Kidney (tissue), 13 donors: ENCODE measurements at regions not wholly inside any gene's neighbourhood (a gene's known extent, or its start where the extent isn't known, plus 50 kb on each side); places are given as distances from the start of the nearest gene placed in this dataset.

Experiments used
- DNase-seq, 5 donors: peaks; one replicate each; pipeline ENCODE4 v3.0.0-alpha.2; 2013 to 2020
- FAIRE-seq: peaks from 2 replicates; lab custom pipeline; 2012; peaks lifted over from hg19 to GRCh38; lab: Jason Lieb, UNC
- H3K27ac ChIP-seq, 2 donors: one replicate each; pipeline ENCODE4 v1.7.0; 2013; ENCODE audit warnings: low read depth in 2 of 2, low read length in 2 of 2, inconsistent platforms in 1 of 2
- H3K27me3 ChIP-seq: one replicate; pipeline ENCODE4 v1.7.1; 2013; ENCODE audit warnings: low read length, inconsistent platforms; ENCODE audit not compliant: control insufficient read depth, insufficient read depth
- H3K36me3 ChIP-seq, 3 donors: one replicate each; pipeline versions ENCODE4 v1.7.0 to v1.7.1; 2013; ENCODE audit warnings: low read length in 3 of 3, control low read depth in 1 of 3, inconsistent platforms in 1 of 3; ENCODE audit not compliant: insufficient read depth in 3 of 3, control insufficient read depth in 2 of 3
- H3K4me1 ChIP-seq, 3 donors: one replicate each; pipeline versions ENCODE4 v1.7.0 to v1.7.1; 2013; ENCODE audit warnings: low read length in 3 of 3, inconsistent platforms in 1 of 3, low read depth in 1 of 3; ENCODE audit not compliant: control insufficient read depth in 2 of 3, insufficient read depth in 2 of 3
- H3K4me3 ChIP-seq, 3 donors: one replicate each; pipeline versions ENCODE4 v1.7.0 to v1.8.1; 2013; ENCODE audit warnings: low read length in 3 of 3, control low read depth in 1 of 3, inconsistent platforms in 1 of 3
- H3K9ac ChIP-seq, 3 donors: one replicate each; pipeline versions ENCODE4 v1.7.0 to v1.7.1; 2013; ENCODE audit warnings: low read length in 3 of 3, control low read depth in 1 of 3, inconsistent platforms in 1 of 3
- H3K9me3 ChIP-seq, 3 donors: one replicate each; pipeline versions ENCODE4 v1.7.0 to v1.7.1; 2013; ENCODE audit warnings: low read length in 3 of 3, control low read depth in 1 of 3, inconsistent platforms in 1 of 3; ENCODE audit not compliant: control insufficient read depth in 2 of 3, insufficient read depth in 1 of 3
- intact Hi-C: fragments of 100-400 bp; cut with DNase I; formaldehyde crosslinking; loops from one replicate; pipeline ENCODE4 v1.11.1; 2022
- TF ChIP-seq, protein P1 (sequence below): IDR thresholded peaks from 3 replicates; pipeline ENCODE4 v1.5.1; 2012; ENCODE audit warnings: mild to moderate bottlenecking, moderate library complexity, borderline replicate concordance; ENCODE audit not compliant: insufficient read depth; ENCODE audit errors: extremely low read depth
- donor health status: control.
- donor health status: control.
- donor health status: control.
- donor health status: control.
- donor health status: control.
- donor health status: DM: yes; HTN: yes; CAD: no.
- donor health status: Normal renal cell carcinoma (clear cell type).

DNA sequence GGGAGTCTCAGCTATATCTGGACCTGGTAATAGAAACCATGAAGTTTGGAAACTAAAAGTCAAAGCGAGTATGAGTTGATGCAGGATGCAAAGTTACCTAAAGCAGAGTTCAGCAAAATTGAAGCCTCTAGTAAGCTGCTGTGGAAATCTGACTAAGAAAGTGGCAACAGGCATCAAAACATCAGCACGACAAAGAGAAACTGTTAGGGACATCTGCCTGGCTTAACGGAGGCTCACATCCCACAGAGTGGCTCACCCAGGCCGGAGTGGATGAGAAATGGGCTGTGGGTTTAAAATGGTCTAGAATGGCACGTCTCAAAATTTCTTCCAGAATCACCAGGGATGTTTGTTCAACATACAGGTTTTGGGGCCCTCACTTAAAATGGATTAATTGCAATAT lies 164.1 kb upstream of the NPY start:
- no peak overlapping the region for H3K4me3 ChIP-seq
- H3K27me3 ChIP-seq, result no peaks in the 10 kb centered on the region
- no peaks in the 10 kb centered on the region for H3K4me1 ChIP-seq
- no peaks in the 10 kb centered on the region for H3K36me3 ChIP-seq
- H3K9ac ChIP-seq, result no peak overlapping the region
- intact Hi-C loops, result no loop called here
- H3K9me3 ChIP-seq, result no peaks in the 10 kb centered on the region
- DNase-seq (no peak), FAIRE-seq (no peak)
- TF ChIP-seq, protein P1, sequence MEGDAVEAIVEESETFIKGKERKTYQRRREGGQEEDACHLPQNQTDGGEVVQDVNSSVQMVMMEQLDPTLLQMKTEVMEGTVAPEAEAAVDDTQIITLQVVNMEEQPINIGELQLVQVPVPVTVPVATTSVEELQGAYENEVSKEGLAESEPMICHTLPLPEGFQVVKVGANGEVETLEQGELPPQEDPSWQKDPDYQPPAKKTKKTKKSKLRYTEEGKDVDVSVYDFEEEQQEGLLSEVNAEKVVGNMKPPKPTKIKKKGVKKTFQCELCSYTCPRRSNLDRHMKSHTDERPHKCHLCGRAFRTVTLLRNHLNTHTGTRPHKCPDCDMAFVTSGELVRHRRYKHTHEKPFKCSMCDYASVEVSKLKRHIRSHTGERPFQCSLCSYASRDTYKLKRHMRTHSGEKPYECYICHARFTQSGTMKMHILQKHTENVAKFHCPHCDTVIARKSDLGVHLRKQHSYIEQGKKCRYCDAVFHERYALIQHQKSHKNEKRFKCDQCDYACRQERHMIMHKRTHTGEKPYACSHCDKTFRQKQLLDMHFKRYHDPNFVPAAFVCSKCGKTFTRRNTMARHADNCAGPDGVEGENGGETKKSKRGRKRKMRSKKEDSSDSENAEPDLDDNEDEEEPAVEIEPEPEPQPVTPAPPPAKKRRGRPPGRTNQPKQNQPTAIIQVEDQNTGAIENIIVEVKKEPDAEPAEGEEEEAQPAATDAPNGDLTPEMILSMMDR, result no peak
- H3K27ac ChIP-seq, result no peak overlapping the region

GRCh38 chr7:24123076-24123475 lies 160.9 kb upstream of the NPY start:
- intact Hi-C loops, result no loop called here
- FAIRE-seq (no peak), DNase-seq (no peak)
- TF ChIP-seq, protein P1, result no peak
- Histone ChIP-seq H3K27me3 (no peaks in the 10 kb centered on the region), H3K4me3 (no peak overlapping the region), H3K9me3 (no peaks in the 10 kb centered on the region), H3K4me1 (no peaks in the 10 kb centered on the region), H3K36me3 (no peaks in the 10 kb centered on the region), H3K27ac (no peak overlapping the region), H3K9ac (no peak overlapping the region)

- H3K27me3 ChIP-seq, result no peaks in the 10 kb centered on the region
- DNase-seq (no peak), FAIRE-seq (no peak)
- intact Hi-C loops, result no loop called here
- H3K4me1 ChIP-seq, result no peaks in the 10 kb centered on the region
- no peaks in the 10 kb centered on the region for H3K9me3 ChIP-seq
- H3K27ac ChIP-seq, result no peak overlapping the region
- H3K4me3 ChIP-seq, result no peak overlapping the region
- TF ChIP-seq, protein P1, result no peak
- H3K9ac ChIP-seq, result no peak overlapping the region
- H3K36me3 ChIP-seq, result no peaks in the 10 kb centered on the region
These were observed 158.2 kb upstream of the NPY start for GRCh38 chr7:24125765-24126164.

DNA sequence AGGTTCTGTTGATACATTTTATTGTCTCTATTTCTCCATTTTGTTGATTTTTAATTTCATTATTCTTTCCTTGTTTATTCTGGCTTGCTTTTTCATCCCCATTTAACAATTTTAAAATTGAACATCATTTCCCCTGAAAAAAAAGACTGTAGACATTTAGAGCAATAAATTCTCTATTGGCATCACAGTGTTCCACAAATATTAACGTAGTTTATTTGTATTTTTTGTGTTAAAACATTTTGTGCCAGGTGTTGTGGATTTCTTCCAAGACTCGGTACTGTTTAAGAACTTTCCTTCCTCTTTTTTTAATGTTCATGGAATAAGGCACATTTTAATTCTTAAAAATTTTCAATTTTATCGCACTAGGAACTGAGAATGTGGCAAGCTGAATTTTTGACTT lies 156.1 kb upstream of the NPY start:
- Histone ChIP-seq H3K36me3 (no peaks in the 10 kb centered on the region), H3K9ac (no peak overlapping the region), H3K4me3 (no peak overlapping the region), H3K27ac (no peak overlapping the region), H3K9me3 (no peaks in the 10 kb centered on the region), H3K27me3 (no peaks in the 10 kb centered on the region), H3K4me1 (no peaks in the 10 kb centered on the region)
- intact Hi-C loops, result no loop called here
- DNase-seq (no peak), FAIRE-seq (no peak)
- TF ChIP-seq, protein P1, result no peak
